H9 (cell line): ENCODE measurements at regions not wholly inside any gene's neighbourhood (a gene's known extent, or its start where the extent isn't known, plus 50 kb on each side); places are given as distances from the start of the nearest gene placed in this dataset.

Experiments used
- DNase-seq: peaks from one replicate; pipeline ENCODE4 v3.0.0-alpha.2; 2017
- H2AFZ ChIP-seq: one replicate; pipeline ENCODE4 v1.6.1; 2013; ENCODE audit warnings: mild to moderate bottlenecking, low read length, control low read depth, moderate library complexity
- H2AK5ac ChIP-seq: 2 replicates; pipeline ENCODE4 v1.6.1; 2013; ENCODE audit warnings: low read length, control low read depth, mixed read lengths; ENCODE audit not compliant: insufficient read length
- H2BK120ac ChIP-seq: one replicate; pipeline ENCODE4 v1.6.1; 2013; ENCODE audit warnings: low read depth, mild to moderate bottlenecking, low read length, control low read depth, inconsistent platforms; ENCODE audit not compliant: poor library complexity, severe bottlenecking
- H2BK12ac ChIP-seq: 2 replicates; pipeline ENCODE4 v1.6.1; 2013; ENCODE audit warnings: low read length, control low read depth, mixed read lengths, low read depth; ENCODE audit not compliant: insufficient read length
- H2BK15ac ChIP-seq: 2 replicates; pipeline ENCODE4 v1.6.1; 2013; ENCODE audit warnings: low read depth, low read length, control low read depth
- H2BK20ac ChIP-seq: one replicate; pipeline ENCODE4 v1.6.1; 2013; ENCODE audit warnings: low read depth, mild to moderate bottlenecking, low read length, control low read depth, inconsistent platforms; ENCODE audit not compliant: poor library complexity, severe bottlenecking
- H2BK5ac ChIP-seq: 2 replicates; pipeline ENCODE4 v1.6.1; 2013; ENCODE audit warnings: low read length, control low read depth, mixed read lengths; ENCODE audit not compliant: insufficient read length
- H3K14ac ChIP-seq: 2 replicates; pipeline ENCODE4 v1.6.1; 2013; ENCODE audit warnings: low read length, control low read depth; ENCODE audit not compliant: insufficient read depth
- H3K18ac ChIP-seq: 2 replicates; pipeline ENCODE4 v1.6.1; 2013; ENCODE audit warnings: low read depth, mild to moderate bottlenecking, mixed read lengths, low read length, control low read depth; ENCODE audit not compliant: insufficient read length
- H3K23ac ChIP-seq: 2 replicates; pipeline ENCODE4 v1.6.1; 2013; ENCODE audit warnings: low read length, control low read depth, mixed read lengths, low read depth; ENCODE audit not compliant: insufficient read length
- H3K23me2 ChIP-seq: 2 replicates; pipeline ENCODE4 v1.6.1; 2013; ENCODE audit warnings: low read depth, mild to moderate bottlenecking, mixed read lengths, low read length, control low read depth; ENCODE audit not compliant: insufficient read length, poor library complexity, severe bottlenecking
- H3K27ac ChIP-seq: 2 replicates; pipeline ENCODE4 v1.5.1; 2013; ENCODE audit warnings: low read length, control low read depth, mixed read lengths, low read depth; ENCODE audit not compliant: insufficient read length
- H3K27me3 ChIP-seq: 2 replicates; pipeline ENCODE4 v1.6.1; 2013; ENCODE audit warnings: low read length, control low read depth, inconsistent platforms; ENCODE audit not compliant: insufficient read depth
- H3K4ac ChIP-seq: 2 replicates; pipeline ENCODE4 v1.6.1; 2013; ENCODE audit warnings: low read depth, mild to moderate bottlenecking, control low read depth, inconsistent platforms, low read length, moderate library complexity
- H3K4me1 ChIP-seq: 2 replicates; pipeline ENCODE4 v1.6.1; 2013; ENCODE audit warnings: low read length, control low read depth, inconsistent platforms; ENCODE audit not compliant: insufficient read depth
- H3K4me2 ChIP-seq: 2 replicates; pipeline ENCODE4 v1.6.1; 2013; ENCODE audit warnings: low read length, control low read depth, mixed read lengths; ENCODE audit not compliant: insufficient read length, insufficient read depth
- H3K56ac ChIP-seq: 2 replicates; pipeline ENCODE4 v1.6.1; 2013; ENCODE audit warnings: low read depth, mild to moderate bottlenecking, mixed read lengths, low read length, control low read depth; ENCODE audit not compliant: insufficient read length
- H3K79me1 ChIP-seq: 2 replicates; pipeline ENCODE4 v1.6.1; 2013; ENCODE audit warnings: low read depth, mild to moderate bottlenecking, moderate library complexity, low read length, control low read depth, inconsistent platforms; ENCODE audit not compliant: insufficient read depth, poor library complexity, severe bottlenecking
- H3K79me2 ChIP-seq: 2 replicates; pipeline ENCODE4 v1.6.1; 2013; ENCODE audit warnings: low read length, control low read depth, inconsistent platforms; ENCODE audit not compliant: insufficient read depth
- H3K9ac ChIP-seq: 2 replicates; pipeline ENCODE4 v1.6.1; 2013; ENCODE audit warnings: low read length, control low read depth, mixed read lengths; ENCODE audit not compliant: insufficient read length; ENCODE audit errors: extremely low read depth
- H3K9me3 ChIP-seq: one replicate; pipeline ENCODE4 v1.6.1; 2013; ENCODE audit warnings: low read depth, low read length, inconsistent platforms; ENCODE audit not compliant: control insufficient read depth
- H3T11ph ChIP-seq: one replicate; pipeline ENCODE4 v1.6.1; 2013; ENCODE audit warnings: mild to moderate bottlenecking, low read length, control low read depth, inconsistent platforms
- H4K20me1 ChIP-seq: one replicate; pipeline ENCODE4 v1.6.1; 2013; ENCODE audit not compliant: control insufficient read depth, insufficient read length, insufficient read depth
- H4K5ac ChIP-seq: 2 replicates; pipeline ENCODE4 v1.6.1; 2013; ENCODE audit warnings: low read depth, mild to moderate bottlenecking, mixed read lengths, low read length, control low read depth; ENCODE audit not compliant: insufficient read length
- H4K8ac ChIP-seq: replicated peaks from 2 replicates; pipeline ENCODE4 v1.6.1; 2013; ENCODE audit warnings: low read length, control low read depth, mixed read lengths, low read depth; ENCODE audit not compliant: insufficient read length
- H4K91ac ChIP-seq: 2 replicates; pipeline ENCODE4 v1.6.1; 2013; ENCODE audit warnings: low read depth, mild to moderate bottlenecking, moderate library complexity, mixed read lengths, low read length, control low read depth; ENCODE audit not compliant: insufficient read length
- H3K27ac Mint-ChIP-seq, 3 experiments: 2 replicates in 2 of 3; 3 replicates in 1 of 3; pipeline ENCODE4 v1.8.0; 2020 to 2021; ENCODE audit warnings: mixed read lengths in 3 of 3, mild to moderate bottlenecking in 1 of 3, moderate library complexity in 1 of 3
- H3K27me3 Mint-ChIP-seq: 2 replicates; pipeline ENCODE4 v1.8.0; 2021; ENCODE audit warnings: low read depth, mild to moderate bottlenecking, moderate library complexity, mixed read lengths
- H3K36me3 Mint-ChIP-seq, 3 experiments: 2 replicates in 2 of 3; 3 replicates in 1 of 3; pipeline ENCODE4 v1.8.0; 2020 to 2021; ENCODE audit warnings: low read depth in 3 of 3, mixed read lengths in 3 of 3; ENCODE audit not compliant: insufficient read depth in 1 of 3
- H3K4me1 Mint-ChIP-seq, 2 experiments: 2 replicates each; pipeline ENCODE4 v1.8.0; 2020; ENCODE audit warnings: mixed read lengths in 2 of 2
- H3K4me3 Mint-ChIP-seq, 2 experiments: 2 replicates in 1 of 2; 3 replicates in 1 of 2; pipeline ENCODE4 v1.8.0; 2020 to 2021; ENCODE audit warnings: mild to moderate bottlenecking in 2 of 2, mixed read lengths in 2 of 2, moderate library complexity in 1 of 2
- H3K9me3 Mint-ChIP-seq, 2 experiments: 2 replicates in 1 of 2; 3 replicates in 1 of 2; pipeline ENCODE4 v1.8.0; 2020; ENCODE audit warnings: mild to moderate bottlenecking in 2 of 2, mixed read lengths in 2 of 2, moderate library complexity in 1 of 2
- WGBS: extraction: QIAGEN DNeasy Blood & Tissue Kit; methylation state at CpG from one replicate; pipeline ENCODE4 v1.1.7; 2013; ENCODE audit warnings: missing lambda C conversion rate, low lambda C conversion rate, mixed read lengths; ENCODE audit not compliant: insufficient read length; ENCODE audit errors: extremely low coverage; 5-methylcytosine and 5-hydroxymethylcytosine counted together
- TF ChIP-seq, protein P1 (sequence below): fragments of 200-600 bp; sonication (generic); conservative IDR thresholded peaks from 3 replicates; pipeline ENCODE4 v1.8.0; 2021; ENCODE audit warnings: antibody characterized with exemption, mild to moderate bottlenecking

DNA sequence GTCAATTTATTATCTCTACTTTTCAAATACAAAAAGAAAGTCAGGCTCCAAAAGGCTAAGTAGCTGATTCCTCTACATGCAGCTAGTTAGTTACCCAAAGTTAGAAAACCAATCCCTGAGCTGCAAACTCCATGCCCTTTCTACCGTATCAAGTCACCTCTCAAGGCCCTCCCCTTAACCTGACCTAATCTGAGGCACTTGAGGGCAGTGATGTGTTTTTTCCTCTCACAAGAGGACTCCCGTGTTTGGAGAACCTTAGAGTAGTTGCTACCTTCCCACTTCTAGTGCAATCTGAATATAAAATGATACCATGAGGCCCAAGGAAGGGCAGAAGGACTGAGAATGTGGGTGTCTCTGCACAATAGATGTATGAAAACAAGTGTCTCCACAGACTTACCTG is 907.9 kb upstream of the CELF4 start:
- H3K27ac ChIP-seq: no peak overlapping the region
- no peaks in the 10 kb centered on the region for H3K4me1 ChIP-seq
- H2AFZ ChIP-seq: no peak overlapping the region
- H3K18ac ChIP-seq: no peak overlapping the region
- H3K27me3 ChIP-seq: no peaks in the 10 kb centered on the region
- H3K79me2 ChIP-seq: no peaks in the 10 kb centered on the region
- no peak overlapping the region for H2BK15ac ChIP-seq
- no peak overlapping the region for H2AK5ac ChIP-seq
- H2BK12ac ChIP-seq: no peak overlapping the region
- no peak overlapping the region for H2BK5ac ChIP-seq
- no peaks in the 10 kb centered on the region for H4K20me1 ChIP-seq
- Mint-ChIP-seq H3K4me3 (no peak overlapping the region), H3K27ac (no peak overlapping the region), H3K36me3 (peaks cover 0 to 5% (median 0%) of the 10 kb centered on the region in 3 experiments; a peak in 1 of 7 replicates), H3K9me3 (peaks cover 5 to 7% of the 10 kb centered on the region in 2 experiments; a peak in 4 of 5 replicates), H3K27me3 (no peaks in the 10 kb centered on the region), H3K4me1 (no peaks in the 10 kb centered on the region)
- WGBS: no CpG with 5 or more reads among the region's 2 CpGs
- H3K9ac ChIP-seq: no peak overlapping the region
- no peak overlapping the region for H4K91ac ChIP-seq
- H2BK20ac ChIP-seq: no peak overlapping the region
- no peak overlapping the region for H3T11ph ChIP-seq
- no peak for DNase-seq
- H3K9me3 ChIP-seq: no peaks in the 10 kb centered on the region
- no peak overlapping the region for H3K4ac ChIP-seq
- no peak overlapping the region for H3K56ac ChIP-seq
- H3K4me2 ChIP-seq: no peak overlapping the region
- H2BK120ac ChIP-seq: no peak overlapping the region
- no peaks in the 10 kb centered on the region for H3K79me1 ChIP-seq
- H3K23ac ChIP-seq: no peak overlapping the region
- TF ChIP-seq, protein P1, sequence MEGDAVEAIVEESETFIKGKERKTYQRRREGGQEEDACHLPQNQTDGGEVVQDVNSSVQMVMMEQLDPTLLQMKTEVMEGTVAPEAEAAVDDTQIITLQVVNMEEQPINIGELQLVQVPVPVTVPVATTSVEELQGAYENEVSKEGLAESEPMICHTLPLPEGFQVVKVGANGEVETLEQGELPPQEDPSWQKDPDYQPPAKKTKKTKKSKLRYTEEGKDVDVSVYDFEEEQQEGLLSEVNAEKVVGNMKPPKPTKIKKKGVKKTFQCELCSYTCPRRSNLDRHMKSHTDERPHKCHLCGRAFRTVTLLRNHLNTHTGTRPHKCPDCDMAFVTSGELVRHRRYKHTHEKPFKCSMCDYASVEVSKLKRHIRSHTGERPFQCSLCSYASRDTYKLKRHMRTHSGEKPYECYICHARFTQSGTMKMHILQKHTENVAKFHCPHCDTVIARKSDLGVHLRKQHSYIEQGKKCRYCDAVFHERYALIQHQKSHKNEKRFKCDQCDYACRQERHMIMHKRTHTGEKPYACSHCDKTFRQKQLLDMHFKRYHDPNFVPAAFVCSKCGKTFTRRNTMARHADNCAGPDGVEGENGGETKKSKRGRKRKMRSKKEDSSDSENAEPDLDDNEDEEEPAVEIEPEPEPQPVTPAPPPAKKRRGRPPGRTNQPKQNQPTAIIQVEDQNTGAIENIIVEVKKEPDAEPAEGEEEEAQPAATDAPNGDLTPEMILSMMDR: no peak
- no peak overlapping the region for H3K14ac ChIP-seq
- no peak overlapping the region for H4K5ac ChIP-seq
- no peaks in the 10 kb centered on the region for H3K23me2 ChIP-seq
- H4K8ac ChIP-seq: no peak overlapping the region
